ENCODE measurements at regions not wholly inside any gene's neighbourhood (a gene's known extent, or its start where the extent isn't known, plus 50 kb on each side); places are given as distances from the start of the nearest gene placed in this dataset.

DNA sequence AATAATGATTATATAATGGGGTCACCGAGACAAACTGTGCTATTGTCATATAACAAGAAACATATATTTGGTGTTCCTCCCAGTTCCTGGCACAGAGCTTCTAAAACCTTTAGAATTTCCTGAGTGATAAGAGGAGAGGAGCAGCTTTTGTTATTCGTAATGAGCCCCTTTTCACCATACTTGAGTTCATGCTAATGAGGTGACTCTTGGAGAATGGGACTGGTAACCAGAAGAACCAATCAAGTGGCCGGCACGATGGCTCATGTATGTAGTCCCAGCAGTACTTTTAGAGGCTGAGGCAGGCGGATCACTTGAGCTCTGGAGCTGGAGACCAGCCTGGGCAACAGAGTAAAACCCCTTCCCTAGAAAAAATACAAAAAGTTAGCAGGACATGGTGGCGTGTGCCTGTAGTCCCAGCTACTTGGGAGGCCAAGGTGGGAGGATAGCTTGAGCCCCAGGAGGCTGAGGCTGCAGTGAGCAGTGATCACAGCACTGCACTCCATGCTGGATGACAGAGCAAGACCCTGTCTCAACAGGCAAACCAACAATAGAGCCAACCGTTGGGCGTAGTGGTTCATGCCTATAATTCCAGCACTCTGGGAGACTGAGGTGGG lies 62.7 kb upstream of the FTH1 start:
- no peak for DNase-seq (ENCODE audit: low read depth in 2 of 2)

DNA sequence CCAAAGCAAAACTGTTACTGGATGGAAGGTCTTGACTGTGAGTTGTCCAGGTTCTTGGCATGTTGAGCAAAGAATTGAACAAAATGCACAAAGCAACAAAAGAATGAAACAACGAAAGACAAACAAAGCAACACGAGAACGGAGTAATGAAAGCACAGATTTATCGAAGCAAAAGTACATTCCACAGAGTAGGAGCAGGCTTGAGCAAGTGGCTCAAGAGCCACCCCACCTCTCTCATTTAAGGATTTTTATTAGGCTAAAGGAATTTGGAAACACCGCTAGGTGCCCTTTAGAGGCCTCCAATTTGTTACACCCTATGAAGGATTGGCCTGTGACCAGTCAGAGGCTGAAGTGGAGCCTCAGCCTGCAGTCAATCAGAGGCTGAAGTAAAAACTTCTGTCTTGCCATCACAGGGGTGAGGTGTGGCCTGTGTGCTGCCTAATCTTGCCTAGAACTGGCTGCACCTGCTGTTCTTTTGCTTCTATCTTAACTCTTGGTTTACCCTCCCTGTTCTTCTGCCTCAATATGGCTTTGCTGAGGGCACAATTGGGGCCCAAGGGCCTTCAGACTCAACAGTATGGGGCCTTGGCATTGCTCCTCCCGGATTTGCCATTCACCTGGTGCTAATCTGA lies 59.4 kb upstream of the FTH1 start:
- DNase-seq (ENCODE audit: low read depth in 2 of 2): no peak

DNA sequence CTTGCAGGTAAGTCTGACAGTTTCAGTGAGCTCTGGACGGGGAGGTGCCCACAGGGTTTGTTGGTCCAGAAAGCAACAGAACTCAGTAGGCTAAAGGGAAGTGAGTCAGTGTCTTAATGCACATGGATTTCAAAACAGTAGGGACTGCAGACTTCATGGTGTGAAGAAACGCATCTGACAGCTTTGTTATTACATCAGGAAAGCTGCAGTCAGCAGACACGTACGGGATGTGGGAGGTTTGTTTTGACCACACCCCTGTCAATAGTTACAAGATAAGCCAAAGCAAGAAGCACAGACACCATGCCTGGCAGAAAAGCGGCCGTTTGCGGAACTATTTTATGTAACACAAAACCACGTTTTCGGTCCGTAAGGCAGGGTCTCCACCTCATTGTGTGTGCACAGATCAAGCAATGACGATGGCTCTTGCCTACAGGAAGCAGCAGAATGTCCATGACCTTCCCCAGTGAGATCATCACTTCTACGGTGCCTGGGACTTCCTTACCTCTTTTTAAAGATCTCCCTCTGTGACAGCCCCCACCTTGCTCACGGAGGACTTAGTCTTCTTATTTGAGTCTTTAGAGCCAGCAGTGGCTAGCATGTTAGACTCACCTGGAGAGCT lies 58.2 kb upstream of the FTH1 start:
- peak; percentile 5 to 8 for DNase-seq (ENCODE audit: low read depth in 2 of 2)

DNA sequence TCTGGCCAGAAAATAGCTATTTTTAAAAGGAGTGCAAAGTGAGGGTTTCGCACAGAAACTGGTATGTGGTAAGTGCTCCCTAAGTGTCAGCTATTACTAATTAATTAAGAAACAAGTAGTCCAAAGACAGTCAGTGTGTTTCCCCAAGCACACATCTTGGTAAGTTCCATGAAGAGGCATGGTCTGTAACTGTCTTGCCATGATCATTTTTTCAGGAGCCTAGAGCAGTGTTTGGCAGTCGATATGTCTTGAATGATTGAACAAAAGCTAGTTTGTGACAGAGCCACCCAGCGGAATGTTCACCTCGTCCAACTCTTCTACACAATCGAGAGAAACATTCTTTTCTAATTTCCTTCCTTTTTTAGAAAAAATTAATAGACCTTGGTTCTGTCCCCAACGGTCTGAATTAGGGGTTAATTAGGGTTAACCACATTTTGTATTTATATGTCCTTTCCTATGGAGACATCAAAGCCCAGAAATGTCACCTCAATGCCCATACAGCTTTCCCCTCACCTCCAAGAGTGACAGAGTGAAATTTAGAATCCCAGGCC lies 57.6 kb upstream of the FTH1 start:
- DNase-seq (ENCODE audit: low read depth in 2 of 2): no peak

DNA sequence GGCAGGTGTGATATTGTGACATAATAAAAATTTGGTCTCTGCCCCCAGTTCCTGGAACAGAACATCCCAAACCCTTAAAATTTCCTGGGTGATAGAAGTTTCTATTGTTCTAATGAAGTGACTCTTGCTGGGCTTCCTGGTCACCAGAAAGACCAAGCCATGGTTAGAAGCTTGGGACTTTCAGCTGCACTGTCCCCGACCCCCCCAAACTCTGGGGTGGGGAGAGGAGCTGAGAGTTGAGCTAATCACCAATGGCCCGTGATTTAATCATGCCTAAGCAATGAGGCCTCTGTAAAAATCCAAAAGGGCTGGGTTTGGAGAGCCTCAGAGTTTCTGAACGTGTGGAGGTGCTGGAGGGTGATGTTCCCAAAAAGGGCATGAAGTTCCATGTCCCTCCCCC lies 54.8 kb upstream of the FTH1 start:
- no peak for DNase-seq (ENCODE audit: low read depth in 2 of 2)

DNA sequence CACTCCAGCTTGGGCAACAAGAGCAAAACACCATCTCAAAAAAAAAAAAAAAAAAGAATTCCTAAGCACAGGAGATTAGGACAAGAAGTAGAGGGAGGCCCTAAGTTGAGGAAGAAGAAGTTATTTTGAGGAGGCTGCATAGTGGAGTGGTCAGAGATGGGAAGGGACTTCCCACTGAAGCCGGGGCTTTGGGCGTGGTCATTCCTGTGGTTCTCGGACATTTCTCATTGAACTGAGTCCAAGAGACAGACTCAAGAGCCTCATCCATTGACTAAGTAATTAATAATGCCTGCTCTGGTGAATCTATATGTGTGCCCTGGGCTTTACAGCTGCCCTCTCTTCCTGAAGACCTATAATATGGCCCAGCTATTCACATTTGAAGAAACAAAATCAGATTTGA lies 53.2 kb upstream of the FTH1 start:
- no peak for DNase-seq (ENCODE audit: low read depth in 2 of 2)

DNA sequence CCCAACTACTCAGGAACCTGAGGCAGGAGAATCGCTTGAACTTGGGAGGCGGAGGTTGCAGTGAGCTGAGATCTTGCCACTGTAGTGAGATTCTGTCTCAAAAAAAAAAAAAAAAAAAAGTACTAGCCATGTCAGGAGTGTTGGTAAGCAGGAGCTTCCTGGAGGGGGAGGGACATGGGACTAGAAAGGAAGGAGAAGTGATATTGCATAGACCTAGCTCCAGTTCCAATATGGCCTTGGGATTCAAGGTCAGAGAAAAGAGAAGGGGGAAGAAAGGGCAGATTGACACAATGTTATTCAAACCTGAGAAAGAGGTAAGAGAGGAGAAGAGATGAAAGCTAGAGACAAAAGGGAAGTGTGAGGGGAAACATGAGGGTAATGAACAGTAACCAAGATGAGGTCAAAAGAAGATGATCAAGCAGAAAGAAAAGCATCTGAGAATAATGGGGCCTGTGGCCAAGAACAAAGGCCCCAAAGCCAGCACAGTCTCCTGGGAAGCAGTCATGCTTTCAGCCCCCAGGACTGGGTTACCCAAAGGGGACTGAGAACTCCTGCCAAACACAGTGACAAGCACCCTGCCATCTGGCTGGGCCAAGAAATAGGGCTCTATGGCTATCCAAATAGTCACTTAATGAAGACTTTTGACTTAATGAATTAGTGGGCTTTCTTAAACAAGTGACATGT lies 51.7 kb upstream of the FTH1 start:
- DNase-seq (ENCODE audit: low read depth in 2 of 2): no peak

DNA sequence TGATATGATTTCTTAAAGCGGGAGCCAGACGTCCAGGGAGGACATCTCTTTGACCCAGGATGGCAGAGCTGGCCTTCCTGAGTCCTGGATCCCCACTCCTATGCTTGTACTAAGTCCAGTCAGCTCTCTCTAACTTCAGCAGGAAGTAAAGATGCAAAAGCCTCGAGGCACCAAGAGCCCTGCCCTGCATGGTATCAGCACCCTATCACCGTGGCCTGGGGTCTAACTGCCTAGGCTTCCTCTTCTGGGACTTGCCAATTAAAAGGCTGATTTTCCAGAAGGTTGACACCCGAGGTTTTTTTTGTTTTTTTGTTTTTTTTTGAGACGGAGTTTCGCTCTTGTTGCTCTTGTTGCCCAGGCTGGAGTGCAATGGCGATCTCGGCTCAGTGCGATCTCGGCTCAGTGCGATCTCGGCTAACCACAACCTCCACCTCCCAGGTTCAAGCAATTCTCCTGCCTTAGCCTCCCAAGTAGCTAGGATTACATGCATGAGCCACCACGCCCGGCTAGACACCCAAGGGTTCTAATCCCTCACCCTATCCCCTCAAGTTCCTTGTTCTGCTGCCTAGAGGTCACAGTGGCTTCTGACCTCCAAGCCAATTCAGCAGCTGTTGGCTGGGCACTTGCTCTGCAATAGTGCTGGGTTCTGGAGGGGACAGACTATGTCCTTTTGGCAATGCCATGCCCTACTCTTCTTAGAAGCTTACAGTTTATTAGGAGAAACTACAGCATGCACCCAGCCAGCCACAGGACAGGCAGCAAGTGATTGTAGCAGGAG lies 50.6 kb upstream of the FTH1 start:
- no peak for DNase-seq (ENCODE audit: low read depth in 2 of 2)
